Psoas muscle (tissue), 7 donors: ENCODE measurements at regions not wholly inside any gene's neighbourhood (a gene's known extent, or its start where the extent isn't known, plus 50 kb on each side); places are given as distances from the start of the nearest gene placed in this dataset.

Source experiments
- ATAC-seq, 4 donors: fragments of 200-7000 bp; cut with Tn5 transposase; one replicate each; pipeline ENCODE4 v1.9.1; 2020; ENCODE audit warnings: moderate library complexity in 3 of 4, mild to moderate bottlenecking in 2 of 4
- DNase-seq, 2 donors: peaks; one replicate each; pipeline ENCODE4 v3.0.0-alpha.2; 2020
- H3K27ac ChIP-seq: fragments of 200-600 bp; one replicate; pipeline ENCODE4 v1.8.0; 2022
- H3K27me3 ChIP-seq, 3 donors: fragments of 200-600 bp in 1 of 3; one replicate each; pipeline versions ENCODE4 v1.6.1 to v1.8.0; 2013 to 2022; ENCODE audit warnings: low read length in 2 of 3, mild to moderate bottlenecking in 2 of 3, moderate library complexity in 1 of 3; ENCODE audit not compliant: insufficient read depth in 3 of 3
- H3K36me3 ChIP-seq, 2 donors: fragments of 200-600 bp in 1 of 2; one replicate each; pipeline versions ENCODE4 v1.6.1 to v1.8.0; 2013 to 2022; ENCODE audit warnings: low read depth in 1 of 2, mild to moderate bottlenecking in 1 of 2, moderate library complexity in 1 of 2; ENCODE audit not compliant: insufficient read depth in 1 of 2
- H3K4me1 ChIP-seq: fragments of 200-600 bp; one replicate; pipeline ENCODE4 v1.8.0; 2022
- H3K4me3 ChIP-seq: fragments of 200-600 bp; one replicate; pipeline ENCODE4 v1.8.0; 2022; ENCODE audit warnings: mild to moderate bottlenecking
- H3K9me3 ChIP-seq: fragments of 200-600 bp; one replicate; pipeline ENCODE4 v1.8.0; 2022
- CTCF ChIP-seq: fragments of 200-600 bp; IDR thresholded peaks from one replicate; pipeline ENCODE4 v1.8.0; 2022; ENCODE audit warnings: antibody characterized with exemption
- WGBS, 3 donors: extraction: QIAGEN DNeasy Blood & Tissue Kit; methylation state at CpG; one replicate each; pipeline versions ENCODE4 v1.1.6 to v1.1.7; 2013; 5-methylcytosine and 5-hydroxymethylcytosine counted together
- intact Hi-C, 2 donors: fragments of 100-400 bp; cut with DNase I; formaldehyde crosslinking; loops; one replicate each; pipeline versions ENCODE4 v1.11.0 to v1.14.2; 2022
- donor health status: healthy with polysubstance abuse.
- donor health status: DM: no; HTN: no; CAD: no; lungs with moderate emphysema.
- donor health status: Bipolar disorder and iron deficiency.
- donor health status: healthy.
- donor health status: DM: yes; HTN: yes; CAD: no.
- donor health status: DM: no; HTN: no; CAD: no.
- donor health status: DM: yes; HTN: yes; CAD: no.

- Histone ChIP-seq H3K36me3 (no peaks in the 10 kb centered on the region), H3K4me1 (no peaks in the 10 kb centered on the region), H3K27ac (no peak overlapping the region), H3K4me3 (no peak overlapping the region), H3K9me3 (no peaks in the 10 kb centered on the region), H3K27me3 (no peaks in the 10 kb centered on the region)
- no peak for TF ChIP-seq CTCF
- 38 to 52% (median 45%) methylated on average over 6 of the region's 6 CpGs for WGBS, 3 donors
- peak in 1 of 4 donors; percentile 35 for ATAC-seq
- intact Hi-C loops: no loop called here
- DNase-seq: no peak
Observed at GRCh38 chr4:65069177-65069576, 601.1 kb downstream of the EPHA5 start.

GRCh38 chr4:65066106-65066505, 604.2 kb downstream of the EPHA5 start:
- Histone ChIP-seq H3K4me1 (no peaks in the 10 kb centered on the region), H3K9me3 (no peaks in the 10 kb centered on the region), H3K36me3 (no peaks in the 10 kb centered on the region), H3K27ac (no peak overlapping the region), H3K4me3 (no peak overlapping the region), H3K27me3 (no peaks in the 10 kb centered on the region)
- ATAC-seq: no peak
- TF ChIP-seq CTCF: no peak
- intact Hi-C loops: no loop called here
- no peak for DNase-seq

GRCh38 chr4:65063601-65064000, 606.7 kb downstream of the EPHA5 start:
- Histone ChIP-seq H3K36me3 (no peaks in the 10 kb centered on the region), H3K9me3 (no peaks in the 10 kb centered on the region), H3K27ac (peak overlapping the region; percentile 2), H3K4me3 (no peak overlapping the region), H3K4me1 (no peaks in the 10 kb centered on the region), H3K27me3 (no peaks in the 10 kb centered on the region)
- 57 to 59% (median 59%) methylated on average over 1 of the region's 1 CpG for WGBS, 3 donors
- intact Hi-C loops: no loop called here
- ATAC-seq: peak; percentile 51 to 78 (median 67)
- no peak for TF ChIP-seq CTCF
- DNase-seq: no peak

GRCh38 chr4:65050786-65051185, 619.5 kb downstream of the EPHA5 start:
- ATAC-seq: no peak
- no peaks in the 10 kb centered on the region for H3K36me3 ChIP-seq
- 0 to 23% (median 0%) methylated on average over 1 of the region's 1 CpG for WGBS, 3 donors

More at GRCh38 chr4:65050786-65051185, 619.5 kb downstream of the EPHA5 start:
- TF ChIP-seq CTCF: no peak
- DNase-seq: no peak
- no peak overlapping the region for H3K27ac ChIP-seq
- no peaks in the 10 kb centered on the region for H3K27me3 ChIP-seq
- intact Hi-C loops: no loop called here
- H3K9me3 ChIP-seq: no peaks in the 10 kb centered on the region
- H3K4me1 ChIP-seq: peaks cover 5% of the 10 kb centered on the region
- no peak overlapping the region for H3K4me3 ChIP-seq
